IMR-90 (cell line): ENCODE measurements at regions not wholly inside any gene's neighbourhood (a gene's known extent, or its start where the extent isn't known, plus 50 kb on each side); places are given as distances from the start of the nearest gene placed in this dataset.

ENCODE experiments used
- CEBPB ChIP-seq: IDR thresholded peaks from 2 replicates; pipeline ENCODE4 v1.6.1; 2012; ENCODE audit warnings: low read depth, low read length, improper control_type of control experiment
- CTCF ChIP-seq: conservative IDR thresholded peaks from 2 replicates; pipeline ENCODE4 v1.5.1; 2012; ENCODE audit warnings: mild to moderate bottlenecking, low read depth, low read length, improper control_type of control experiment
- RAD21 ChIP-seq: IDR thresholded peaks from 2 replicates; pipeline ENCODE4 v1.6.1; 2012; ENCODE audit warnings: low read length, improper control_type of control experiment

- no peak for TF ChIP-seq CTCF
- no peak for TF ChIP-seq RAD21
- TF ChIP-seq CEBPB: no peak
Measured at GRCh38 chr2:160838147-160838546, 322.1 kb upstream of the TANK start.
